Activated T-cell treated with anti-CD3 and anti-CD28 coated beads, Interleukin-2, amount 50 U/mL, for 24 hours (primary cell): ENCODE measurements at regions not wholly inside any gene's neighbourhood (a gene's known extent, or its start where the extent isn't known, plus 50 kb on each side); places are given as distances from the start of the nearest gene placed in this dataset.
"Not testable (repeated sequence)": the region's sequence is repeated elsewhere in the genome, so short reads cannot be mapped to it uniquely, and the experiment has no call there.

Experiments used
- DNase-seq: peaks from one replicate; pipeline ENCODE4 v3.0.0-alpha.2; 2020
- H3K27ac Mint-ChIP-seq: 2 replicates; pipeline ENCODE4 v1.8.0; 2020; ENCODE audit warnings: mild to moderate bottlenecking, mixed read lengths
- H3K27me3 Mint-ChIP-seq: 2 replicates; pipeline ENCODE4 v1.8.0; 2020; ENCODE audit warnings: mixed read lengths
- H3K36me3 Mint-ChIP-seq: 2 replicates; pipeline ENCODE4 v1.8.0; 2020; ENCODE audit warnings: low read depth, mixed read lengths
- H3K4me1 Mint-ChIP-seq: 2 replicates; pipeline ENCODE4 v1.8.0; 2020; ENCODE audit warnings: low read depth, mixed read lengths
- H3K4me3 Mint-ChIP-seq: 2 replicates; pipeline ENCODE4 v1.8.0; 2020; ENCODE audit warnings: mild to moderate bottlenecking, moderate library complexity, mixed read lengths
- H3K9me3 Mint-ChIP-seq: 2 replicates; pipeline ENCODE4 v1.8.0; 2020; ENCODE audit warnings: mixed read lengths

- no peak for DNase-seq
- no peaks in the 10 kb centered on the region for H3K27me3 Mint-ChIP-seq
- H3K9me3 Mint-ChIP-seq = no peaks in the 10 kb centered on the region
- H3K4me3 Mint-ChIP-seq = no peak overlapping the region
- no peak overlapping the region for H3K27ac Mint-ChIP-seq
- H3K4me1 Mint-ChIP-seq = no peaks in the 10 kb centered on the region
- no peaks in the 10 kb centered on the region for H3K36me3 Mint-ChIP-seq
These were observed 492.4 kb upstream of the STEAP1 start for GRCh38 chr7:89661876-89662275.

GRCh38 chr7:89666136-89666835 lies 488.0 kb upstream of the STEAP1 start:
- Mint-ChIP-seq H3K27ac (no peak overlapping the region), H3K9me3 (no peaks in the 10 kb centered on the region), H3K4me3 (no peak overlapping the region), H3K27me3 (no peaks in the 10 kb centered on the region), H3K36me3 (no peaks in the 10 kb centered on the region), H3K4me1 (no peaks in the 10 kb centered on the region)
- no peak for DNase-seq

GRCh38 chr7:89680161-89680560 lies 474.1 kb upstream of the STEAP1 start:
- no peaks in the 10 kb centered on the region for H3K4me1 Mint-ChIP-seq
- no peaks in the 10 kb centered on the region for H3K27me3 Mint-ChIP-seq
- DNase-seq = no peak
- H3K9me3 Mint-ChIP-seq = peaks cover 15% of the 10 kb centered on the region
- no peak overlapping the region for H3K4me3 Mint-ChIP-seq
- no peaks in the 10 kb centered on the region for H3K36me3 Mint-ChIP-seq
- H3K27ac Mint-ChIP-seq = no peak overlapping the region

GRCh38 chr7:89681448-89681847 lies 472.8 kb upstream of the STEAP1 start:
- H3K4me3 Mint-ChIP-seq = no peak overlapping the region
- no peaks in the 10 kb centered on the region for H3K36me3 Mint-ChIP-seq
- no peak for DNase-seq

GRCh38 chr7:89685287-89685686 lies 469.0 kb upstream of the STEAP1 start:
- no peaks in the 10 kb centered on the region for H3K9me3 Mint-ChIP-seq
- no peak overlapping the region for H3K27ac Mint-ChIP-seq
- H3K27me3 Mint-ChIP-seq = no peaks in the 10 kb centered on the region
- H3K4me3 Mint-ChIP-seq = no peak overlapping the region
- no peaks in the 10 kb centered on the region for H3K36me3 Mint-ChIP-seq
- DNase-seq = no peak
- no peaks in the 10 kb centered on the region for H3K4me1 Mint-ChIP-seq

More at GRCh38 chr7:89681448-89681847, 472.8 kb upstream of the STEAP1 start:
- H3K9me3 Mint-ChIP-seq = peaks cover 8% of the 10 kb centered on the region
- H3K27me3 Mint-ChIP-seq = no peaks in the 10 kb centered on the region
- no peaks in the 10 kb centered on the region for H3K4me1 Mint-ChIP-seq
- no peak overlapping the region for H3K27ac Mint-ChIP-seq

GRCh38 chr7:89687211-89687610 lies 467.1 kb upstream of the STEAP1 start:
- no peak overlapping the region for H3K4me3 Mint-ChIP-seq

GRCh38 chr7:89695241-89695640 lies 459.0 kb upstream of the STEAP1 start:
- Mint-ChIP-seq H3K27ac (no peak overlapping the region), H3K27me3 (no peaks in the 10 kb centered on the region), H3K9me3 (peaks cover 10% of the 10 kb centered on the region)

More at GRCh38 chr7:89687211-89687610, 467.1 kb upstream of the STEAP1 start:
- DNase-seq = no peak
- H3K27me3 Mint-ChIP-seq = no peaks in the 10 kb centered on the region
- H3K36me3 Mint-ChIP-seq = no peaks in the 10 kb centered on the region
- H3K4me1 Mint-ChIP-seq = no peaks in the 10 kb centered on the region
- no peaks in the 10 kb centered on the region for H3K9me3 Mint-ChIP-seq
- H3K27ac Mint-ChIP-seq = no peak overlapping the region

GRCh38 chr7:89714131-89714530 lies 440.1 kb upstream of the STEAP1 start:
- Mint-ChIP-seq H3K9me3 (peaks cover 4% of the 10 kb centered on the region), H3K27ac (no peak overlapping the region), H3K36me3 (no peaks in the 10 kb centered on the region), H3K27me3 (no peaks in the 10 kb centered on the region), H3K4me1 (no peaks in the 10 kb centered on the region), H3K4me3 (no peak overlapping the region)
- DNase-seq = no peak

More at GRCh38 chr7:89695241-89695640, 459.0 kb upstream of the STEAP1 start:
- DNase-seq = no peak
- Mint-ChIP-seq H3K36me3 (no peaks in the 10 kb centered on the region), H3K4me1 (no peaks in the 10 kb centered on the region), H3K4me3 (no peak overlapping the region)

- not testable (repeated sequence) for H3K9me3 Mint-ChIP-seq, H3K27ac Mint-ChIP-seq, H3K4me1 Mint-ChIP-seq, DNase-seq, H3K36me3 Mint-ChIP-seq, H3K4me3 Mint-ChIP-seq, H3K27me3 Mint-ChIP-seq
These were observed 435.3 kb upstream of the STEAP1 start for GRCh38 chr7:89718941-89719340.

GRCh38 chr7:89728481-89728880 lies 425.8 kb upstream of the STEAP1 start:
- Mint-ChIP-seq H3K27ac (no peak overlapping the region), H3K4me3 (no peak overlapping the region), H3K27me3 (no peaks in the 10 kb centered on the region), H3K36me3 (no peaks in the 10 kb centered on the region), H3K4me1 (no peaks in the 10 kb centered on the region), H3K9me3 (no peaks in the 10 kb centered on the region)
- DNase-seq = no peak

GRCh38 chr7:89731751-89732445 lies 422.4 kb upstream of the STEAP1 start:
- Mint-ChIP-seq H3K36me3 (no peaks in the 10 kb centered on the region), H3K4me1 (no peaks in the 10 kb centered on the region), H3K4me3 (no peak overlapping the region), H3K27me3 (no peaks in the 10 kb centered on the region), H3K27ac (no peak overlapping the region), H3K9me3 (no peaks in the 10 kb centered on the region)
- DNase-seq = no peak

GRCh38 chr7:89738549-89738948 lies 415.7 kb upstream of the STEAP1 start:
- Mint-ChIP-seq H3K4me1 (no peaks in the 10 kb centered on the region), H3K36me3 (no peaks in the 10 kb centered on the region), H3K4me3 (no peak overlapping the region), H3K27ac (no peak overlapping the region), H3K9me3 (no peaks in the 10 kb centered on the region), H3K27me3 (no peaks in the 10 kb centered on the region)
- no peak for DNase-seq

- Mint-ChIP-seq H3K27ac (no peak overlapping the region), H3K36me3 (no peaks in the 10 kb centered on the region), H3K4me1 (no peaks in the 10 kb centered on the region), H3K27me3 (no peaks in the 10 kb centered on the region), H3K9me3 (no peaks in the 10 kb centered on the region), H3K4me3 (no peak overlapping the region)
- no peak for DNase-seq
These were observed 396.4 kb upstream of the STEAP1 start for GRCh38 chr7:89757910-89758309.

- Mint-ChIP-seq H3K9me3 (no peaks in the 10 kb centered on the region), H3K4me1 (no peaks in the 10 kb centered on the region), H3K4me3 (no peak overlapping the region)
These were observed 393.6 kb upstream of the STEAP1 start for GRCh38 chr7:89760690-89761089.

GRCh38 chr7:89761173-89761572 lies 393.1 kb upstream of the STEAP1 start:
- Mint-ChIP-seq H3K4me1 (no peaks in the 10 kb centered on the region), H3K9me3 (no peaks in the 10 kb centered on the region), H3K36me3 (no peaks in the 10 kb centered on the region), H3K27me3 (no peaks in the 10 kb centered on the region), H3K27ac (no peak overlapping the region), H3K4me3 (no peak overlapping the region)
- no peak for DNase-seq

More at GRCh38 chr7:89760690-89761089, 393.6 kb upstream of the STEAP1 start:
- no peak for DNase-seq
- no peaks in the 10 kb centered on the region for H3K36me3 Mint-ChIP-seq
- H3K27ac Mint-ChIP-seq = no peak overlapping the region
- H3K27me3 Mint-ChIP-seq = no peaks in the 10 kb centered on the region
